Spleen (tissue), 11 donors: ENCODE measurements at regions not wholly inside any gene's neighbourhood (a gene's known extent, or its start where the extent isn't known, plus 50 kb on each side); places are given as distances from the start of the nearest gene placed in this dataset.

Source experiments
- DNase-seq: peaks from one replicate; pipeline ENCODE4 v3.0.0-alpha.2; 2020
- H3K27ac ChIP-seq, 8 donors: fragments of 200-600 bp; sonication (generic) in 7 of 8; 1 replicate in 4 of 8; 2 replicates in 4 of 8; pipeline versions ENCODE4 v1.5.0 to v1.8.0; 2016 to 2021; ENCODE audit warnings: inconsistent platforms in 4 of 8, mild to moderate bottlenecking in 4 of 8, moderate library complexity in 1 of 8
- H3K27me3 ChIP-seq, 7 donors: fragments of 200-600 bp; sonication (generic) in 6 of 7; replicated peaks in 1 of 7; 1 replicate in 4 of 7; 2 replicates in 3 of 7; pipeline versions ENCODE4 v1.5.0 to v1.8.0; 2016 to 2021; ENCODE audit warnings: inconsistent platforms in 3 of 7, mild to moderate bottlenecking in 1 of 7
- H3K36me3 ChIP-seq, 6 donors: fragments of 200-600 bp; sonication (generic) in 5 of 6; 1 replicate in 4 of 6; 2 replicates in 2 of 6; pipeline versions ENCODE4 v1.5.0 to v1.8.0; 2016 to 2021; ENCODE audit warnings: inconsistent platforms in 2 of 6
- H3K4me1 ChIP-seq, 6 donors: fragments of 200-600 bp; sonication (generic) in 5 of 6; 1 replicate in 3 of 6; 2 replicates in 3 of 6; pipeline versions ENCODE4 v1.5.0 to v1.8.0; 2016 to 2021; ENCODE audit warnings: inconsistent platforms in 3 of 6
- H3K4me3 ChIP-seq, 8 donors: fragments of 200-600 bp; sonication (generic) in 7 of 8; 1 replicate in 4 of 8; 2 replicates in 4 of 8; pipeline versions ENCODE4 v1.5.0 to v1.8.0; 2016 to 2021; ENCODE audit warnings: inconsistent platforms in 4 of 8, mild to moderate bottlenecking in 4 of 8, moderate library complexity in 2 of 8
- H3K9me3 ChIP-seq, 8 donors: fragments of 200-600 bp; sonication (generic) in 7 of 8; 1 replicate in 4 of 8; 2 replicates in 4 of 8; pipeline versions ENCODE4 v1.5.0 to v1.8.0; 2016 to 2021; ENCODE audit warnings: inconsistent platforms in 4 of 8
- CTCF ChIP-seq, 11 experiments: fragments of 200-600 bp in 7 of 11; fragments of 450-650 bp in 4 of 11; sonication (generic) in 4 of 11; IDR thresholded peaks in 8 of 11; conservative IDR thresholded peaks in 3 of 11; 1 replicate in 7 of 11; 2 replicates in 4 of 11; pipeline versions ENCODE4 v1.4.0 to v1.8.0; 2016 to 2021; ENCODE audit warnings: antibody characterized with exemption in 11 of 11, inconsistent platforms in 4 of 11, mild to moderate bottlenecking in 1 of 11
- POLR2A ChIP-seq, 3 donors: fragments of 450-650 bp; IDR thresholded peaks; one replicate each; pipeline ENCODE4 v1.5.1; 2017; ENCODE audit warnings: antibody characterized with exemption in 3 of 3, mild to moderate bottlenecking in 1 of 3
- POLR2AphosphoS5 ChIP-seq, 3 donors: sonication (generic); formaldehyde crosslinking; IDR thresholded peaks; one replicate each; pipeline ENCODE4 v1.5.1; 2017; ENCODE audit warnings: antibody characterized with exemption in 3 of 3
- WGBS, 5 donors: extraction: QIAGEN DNeasy Blood & Tissue Kit in 3 of 5; methylation state at CpG; one replicate each; pipeline versions ENCODE4 v1.1.5 to v1.1.7; 2013 to 2018; 5-methylcytosine and 5-hydroxymethylcytosine counted together
- intact Hi-C: fragments of 100-400 bp; cut with DNase I; formaldehyde crosslinking; loops from one replicate; pipeline ENCODE4 v1.15.0; 2023; ENCODE audit warnings: low total_unique reads
- donor health status: healthy with polysubstance abuse.
- donor health status: DM: no; HTN: no; CAD: no; lungs with moderate emphysema.
- donor health status: DM: no; HTN: no; CAD: no.
- donor health status: Bipolar disorder and iron deficiency.
- donor health status: healthy.
- donor health status: DM: no; HTN: no; CAD: no.
- donor health status: DM: yes; HTN: yes; CAD: no.

GRCh38 chr12:111270239-111270638, 98.7 kb downstream of the PHETA1 start:
- no peaks in the 10 kb centered on the region for H3K9me3 ChIP-seq
- H3K36me3 ChIP-seq, result no peaks in the 10 kb centered on the region
- TF ChIP-seq POLR2A (IDR thresholded peaks at IDR 0.05) (no peak), POLR2AphosphoS5 (IDR thresholded peaks at IDR 0.05) (no peak), CTCF (IDR thresholded peaks at IDR 0.05 in 8 of 11, conservative IDR thresholded peaks at IDR 0.05 in 3 of 11) (no peak)
- 41 to 55% (median 46%) methylated on average over 11 of the region's 11 CpGs for WGBS, 5 donors
- no peak overlapping the region for H3K4me3 ChIP-seq
- intact Hi-C loops, result no loop called here
- peaks cover 0 to 26% (median 0%) of the 10 kb centered on the region in 7 donors for H3K27me3 ChIP-seq
- DNase-seq, result no peak
- H3K27ac ChIP-seq, result peak overlapping the region in 1 of 8 donors; percentile 10
- no peaks in the 10 kb centered on the region for H3K4me1 ChIP-seq

DNA sequence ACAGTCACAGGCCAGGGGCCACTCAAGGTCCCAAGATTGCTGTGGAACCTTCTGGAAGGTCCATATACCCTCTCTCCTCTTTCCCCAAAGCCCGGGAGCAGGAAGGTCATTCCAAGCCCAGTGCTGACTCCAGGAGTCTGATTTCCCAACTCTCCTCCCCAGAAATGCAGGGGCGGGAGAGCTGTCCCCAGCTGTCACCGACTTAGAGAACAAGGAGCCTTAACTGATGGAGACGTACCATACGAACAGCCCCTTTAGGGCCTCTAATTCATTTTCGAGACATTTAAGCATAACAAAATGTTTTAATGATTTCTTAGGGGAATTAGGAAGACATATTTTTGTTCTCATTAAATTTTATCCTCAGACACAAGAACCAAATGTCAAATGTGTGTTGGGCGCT, 99.2 kb downstream of the PHETA1 start:
- Histone ChIP-seq H3K36me3 (no peaks in the 10 kb centered on the region), H3K27me3 (peaks cover 0 to 26% (median 0%) of the 10 kb centered on the region in 7 donors), H3K27ac (peak overlapping the region in 1 of 8 donors; percentile 10), H3K4me1 (no peaks in the 10 kb centered on the region), H3K9me3 (no peaks in the 10 kb centered on the region), H3K4me3 (no peak overlapping the region)
- TF ChIP-seq CTCF (IDR thresholded peaks at IDR 0.05 in 8 of 11, conservative IDR thresholded peaks at IDR 0.05 in 3 of 11), result no peak
- no peak for TF ChIP-seq POLR2A (IDR thresholded peaks at IDR 0.05)
- no peak for TF ChIP-seq POLR2AphosphoS5 (IDR thresholded peaks at IDR 0.05)
- intact Hi-C loops, result no loop called here
- no peak for DNase-seq
- WGBS, 5 donors, result 69 to 82% (median 73%) methylated on average over 7 of the region's 7 CpGs

- no peaks in the 10 kb centered on the region for H3K9me3 ChIP-seq
- no peaks in the 10 kb centered on the region for H3K4me1 ChIP-seq
- no peaks in the 10 kb centered on the region for H3K36me3 ChIP-seq
- WGBS, 5 donors, result 71 to 80% (median 78%) methylated on average over 16 of the region's 16 CpGs
- H3K27ac ChIP-seq, result no peak overlapping the region
- DNase-seq, result no peak
- no peak overlapping the region for H3K4me3 ChIP-seq
- TF ChIP-seq POLR2A (IDR thresholded peaks at IDR 0.05) (no peak), CTCF (IDR thresholded peaks at IDR 0.05 in 8 of 11, conservative IDR thresholded peaks at IDR 0.05 in 3 of 11) (peak in 7 of 11 experiments; percentile 31 to 62 (median 49))
- H3K27me3 ChIP-seq, result peaks cover 0 to 26% (median 0%) of the 10 kb centered on the region in 7 donors
- intact Hi-C loops, result no loop called here
Observed at GRCh38 chr12:111268738-111269572, 99.9 kb downstream of the PHETA1 start.

DNA sequence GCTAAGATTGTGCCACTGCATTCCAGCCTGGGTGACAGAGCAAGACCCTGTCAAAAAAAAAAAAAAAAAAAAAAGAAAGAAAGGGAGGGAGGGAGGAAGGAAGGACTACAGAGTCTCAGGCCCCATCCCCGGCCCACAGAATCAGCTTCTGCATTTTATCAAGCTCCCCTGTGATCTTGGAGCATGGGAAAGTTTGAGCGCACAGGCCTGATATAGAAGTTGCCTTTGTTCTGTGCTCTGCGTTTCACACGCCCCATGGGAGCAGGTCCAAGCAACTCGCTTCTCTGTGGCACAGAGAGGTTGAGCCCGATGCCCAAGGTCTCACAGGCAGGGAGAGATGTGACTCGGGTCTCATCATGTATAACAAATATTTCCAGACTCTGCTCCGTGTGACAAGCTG, 101.8 kb downstream of the PHETA1 start:
- WGBS, 5 donors, result 60 to 76% (median 66%) methylated on average over 8 of the region's 8 CpGs
- H3K36me3 ChIP-seq, result no peaks in the 10 kb centered on the region
- H3K4me1 ChIP-seq, result no peaks in the 10 kb centered on the region
- no peak overlapping the region for H3K4me3 ChIP-seq
- peaks cover 0 to 22% (median 0%) of the 10 kb centered on the region in 7 donors for H3K27me3 ChIP-seq
- intact Hi-C loops, result no loop called here
- no peak overlapping the region for H3K27ac ChIP-seq
- DNase-seq, result no peak
- no peak for TF ChIP-seq POLR2A (IDR thresholded peaks at IDR 0.05)
- TF ChIP-seq CTCF (IDR thresholded peaks at IDR 0.05 in 8 of 11, conservative IDR thresholded peaks at IDR 0.05 in 3 of 11), result no peak
- no peaks in the 10 kb centered on the region for H3K9me3 ChIP-seq
